HUDEP-2 (cell line): ENCODE measurements at regions not wholly inside any gene's neighbourhood (a gene's known extent, or its start where the extent isn't known, plus 50 kb on each side); places are given as distances from the start of the nearest gene placed in this dataset.
"Not testable (repeated sequence)": the region's sequence is repeated elsewhere in the genome, so short reads cannot be mapped to it uniquely, and the experiment has no call there.

Experiments
- DNase-seq, 76 experiments: peaks; one replicate each; lab custom pipeline; 2025; ENCODE audit not compliant: unreplicated experiment in 76 of 76; lab: John Stamatoyannopoulos, UW

GRCh38 chr15:30688684-30689083 lies 62.8 kb downstream of the ARHGAP11B start:
- DNase-seq, result not testable (repeated sequence)

GRCh38 chr15:30690153-30690552 lies 64.2 kb downstream of the ARHGAP11B start:
- not testable (repeated sequence) for DNase-seq

DNA sequence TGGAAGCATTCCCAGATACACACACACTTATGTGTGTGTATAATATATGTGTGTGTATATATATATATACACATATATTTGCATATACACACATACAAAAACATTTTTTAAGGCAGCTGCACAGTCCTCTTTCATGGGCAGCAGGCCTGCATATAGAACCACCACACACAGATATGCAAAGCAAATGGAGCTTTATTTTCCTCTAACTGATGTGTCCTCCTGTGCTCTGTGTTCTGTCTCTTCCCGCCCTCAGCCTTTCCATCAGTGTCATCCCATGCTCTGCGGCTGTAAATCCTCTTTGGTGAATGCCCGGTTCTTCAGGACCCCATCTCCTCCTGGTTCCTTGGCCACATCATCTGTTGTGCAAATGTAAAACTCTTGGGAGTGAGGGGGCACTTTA lies 69.9 kb downstream of the ARHGAP11B start:
- DNase-seq, result not testable (repeated sequence)

GRCh38 chr15:30696439-30697314 lies 70.7 kb downstream of the ARHGAP11B start:
- not testable (repeated sequence) for DNase-seq

- DNase-seq, result not testable (repeated sequence)
These were observed 71.4 kb downstream of the ARHGAP11B start for GRCh38 chr15:30697315-30697685.

- DNase-seq, result not testable (repeated sequence)
These were observed 74.2 kb downstream of the ARHGAP11B start for GRCh38 chr15:30700006-30700597.

- DNase-seq, result not testable (repeated sequence)
These were observed 82.2 kb downstream of the ARHGAP11B start for GRCh38 chr15:30707976-30708685.

- DNase-seq, result not testable (repeated sequence)
These were observed 82.9 kb downstream of the ARHGAP11B start for GRCh38 chr15:30708809-30709208.

GRCh38 chr15:30718038-30718643 lies 92.2 kb downstream of the ARHGAP11B start:
- DNase-seq, result not testable (repeated sequence)

DNA sequence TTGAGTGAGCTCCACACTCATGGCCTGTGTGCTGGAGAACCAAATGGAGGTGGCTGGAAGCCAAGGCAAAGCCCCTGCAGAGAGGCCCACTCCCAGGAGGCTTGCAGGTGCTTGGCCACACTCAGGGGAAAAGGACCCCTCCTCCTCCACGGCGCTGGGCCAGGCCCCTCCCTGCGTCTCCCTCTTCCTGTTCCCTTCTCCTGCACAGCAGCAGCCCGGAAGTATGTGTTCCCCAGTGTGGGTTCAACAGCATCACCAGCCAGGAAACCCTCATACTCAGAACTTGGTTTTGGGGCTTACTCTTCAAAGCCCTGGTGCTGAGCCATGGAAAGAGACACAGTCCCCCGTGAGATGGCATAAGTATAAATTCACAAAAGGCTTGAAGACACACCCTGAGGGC lies 93.4 kb downstream of the ARHGAP11B start:
- DNase-seq, result not testable (repeated sequence)

- not testable (repeated sequence) for DNase-seq
These were observed 94.9 kb downstream of the ARHGAP11B start for GRCh38 chr15:30720825-30721224.

DNA sequence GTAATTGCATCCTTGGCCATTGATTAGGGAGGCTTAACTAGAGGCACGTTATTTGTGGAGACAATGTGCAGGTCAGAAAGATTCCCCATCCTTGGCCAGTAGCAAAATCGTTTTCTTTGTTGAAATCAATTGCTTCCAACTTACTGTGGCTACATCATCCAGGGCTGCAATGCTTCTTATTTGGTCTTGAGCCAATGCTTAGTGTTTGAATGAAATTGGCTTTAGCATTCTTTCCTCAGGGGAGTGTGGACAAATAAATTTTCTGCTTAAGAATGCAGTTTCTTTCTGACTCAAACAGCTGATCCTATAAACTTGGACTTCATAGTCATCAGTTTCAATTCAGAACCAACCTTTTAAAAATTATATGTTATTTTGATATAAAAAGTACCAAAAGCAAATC lies 95.6 kb downstream of the ARHGAP11B start:
- DNase-seq, result not testable (repeated sequence)

DNA sequence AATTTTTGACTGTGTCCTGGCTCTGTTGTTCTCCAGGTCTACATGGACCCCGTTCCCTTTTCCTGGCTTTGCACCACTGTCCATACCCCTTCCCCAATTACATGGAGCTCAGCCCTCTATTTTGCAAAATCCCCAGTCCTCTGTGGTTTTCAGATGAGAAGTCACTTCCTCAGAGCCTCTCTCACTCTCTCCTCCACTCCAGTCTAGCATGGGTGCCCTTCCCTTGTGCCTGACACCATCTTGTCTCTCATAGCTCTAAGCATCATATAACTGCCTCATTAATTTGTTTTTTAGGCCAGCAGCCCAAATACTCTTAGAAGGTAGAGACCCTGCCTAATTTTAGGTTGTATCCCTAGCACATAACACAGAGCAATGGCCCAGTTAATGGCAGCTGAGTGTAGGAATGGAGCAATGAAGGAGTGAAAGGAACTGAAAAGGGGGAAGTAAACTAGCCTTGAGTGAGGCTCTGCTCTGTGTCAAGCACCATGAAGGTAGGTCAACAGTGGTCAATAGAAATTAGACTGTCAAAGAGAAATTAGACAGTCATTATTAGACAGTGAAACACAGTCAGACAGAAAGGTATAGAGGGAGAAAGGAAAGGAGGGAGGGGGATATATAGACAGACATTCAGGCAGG lies 97.7 kb downstream of the ARHGAP11B start:
- not testable (repeated sequence) for DNase-seq

DNA sequence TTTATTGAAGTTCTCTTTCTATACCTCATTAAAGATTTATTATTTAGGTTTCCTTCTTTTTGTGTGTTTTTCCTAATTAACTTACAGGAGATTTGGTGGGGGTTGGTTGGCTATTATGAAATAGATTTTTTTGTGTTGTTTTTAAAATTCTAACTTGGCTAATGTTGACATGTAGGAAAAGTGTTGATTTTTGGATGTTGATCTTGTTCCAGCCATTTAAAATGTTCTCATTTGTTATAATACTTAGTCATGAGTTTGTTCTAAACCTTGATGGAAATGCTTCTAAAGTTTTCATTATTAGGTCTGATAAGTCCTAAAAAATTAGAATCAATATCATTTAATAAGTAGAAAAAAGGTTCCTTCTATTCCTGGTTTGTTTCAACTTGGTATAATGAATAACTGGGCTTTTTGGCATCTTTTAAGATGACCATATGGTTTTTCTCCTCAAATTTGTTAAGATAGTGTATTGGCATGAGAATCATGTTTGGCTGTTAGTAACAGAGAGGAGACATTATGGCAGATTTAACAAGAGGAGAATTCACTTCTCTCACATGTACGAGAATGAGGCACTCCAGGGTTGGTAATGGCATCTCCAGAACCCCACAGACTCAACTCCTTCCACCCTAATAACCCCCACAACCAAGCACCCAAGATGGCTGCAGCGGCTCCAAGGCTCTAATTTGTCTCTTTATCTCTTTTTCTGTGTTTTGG lies 104.1 kb downstream of the ARHGAP11B start:
- not testable (repeated sequence) for DNase-seq

DNA sequence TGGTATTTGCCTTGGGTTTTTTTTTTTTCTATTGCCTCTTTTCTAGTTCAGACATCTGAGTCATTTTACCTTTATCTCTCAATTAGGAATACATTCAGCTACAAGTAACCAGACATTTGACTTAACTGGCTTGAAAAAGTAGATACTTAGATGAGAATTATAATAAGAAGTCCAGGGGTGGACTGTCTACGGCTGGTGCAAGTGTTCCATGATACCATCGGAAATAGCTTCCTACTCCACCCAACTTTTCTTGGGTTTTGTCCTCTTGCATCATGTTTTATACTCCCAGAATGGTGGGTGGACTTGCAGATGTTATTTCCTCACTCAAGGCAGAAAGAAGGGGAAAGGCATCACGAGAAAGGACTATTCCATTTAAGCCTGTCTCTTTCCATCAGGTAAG lies 104.7 kb downstream of the ARHGAP11B start:
- not testable (repeated sequence) for DNase-seq

GRCh38 chr15:30732100-30732499 lies 106.2 kb downstream of the ARHGAP11B start:
- not testable (repeated sequence) for DNase-seq

GRCh38 chr15:30735884-30736564 lies 110.1 kb downstream of the ARHGAP11B start:
- not testable (repeated sequence) for DNase-seq

DNA sequence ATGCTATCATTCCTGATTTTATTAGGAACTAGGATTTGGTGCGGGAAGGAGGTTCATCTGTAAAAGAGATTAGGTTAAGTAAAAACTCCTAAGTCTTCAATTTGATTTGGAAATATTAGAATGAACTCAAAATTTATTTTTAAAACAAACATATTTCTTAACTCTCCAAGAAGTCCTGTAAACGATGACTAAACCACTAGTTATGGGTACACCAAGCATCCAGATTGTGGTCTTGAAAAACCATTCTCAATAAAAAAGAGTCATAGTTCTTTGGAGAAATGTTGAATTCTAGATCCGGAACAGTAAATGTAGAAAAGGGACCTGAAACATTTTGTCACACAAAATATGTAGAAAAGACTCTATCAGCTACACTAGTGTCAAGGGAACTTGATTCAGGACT lies 116.9 kb downstream of the ARHGAP11B start:
- not testable (repeated sequence) for DNase-seq

DNA sequence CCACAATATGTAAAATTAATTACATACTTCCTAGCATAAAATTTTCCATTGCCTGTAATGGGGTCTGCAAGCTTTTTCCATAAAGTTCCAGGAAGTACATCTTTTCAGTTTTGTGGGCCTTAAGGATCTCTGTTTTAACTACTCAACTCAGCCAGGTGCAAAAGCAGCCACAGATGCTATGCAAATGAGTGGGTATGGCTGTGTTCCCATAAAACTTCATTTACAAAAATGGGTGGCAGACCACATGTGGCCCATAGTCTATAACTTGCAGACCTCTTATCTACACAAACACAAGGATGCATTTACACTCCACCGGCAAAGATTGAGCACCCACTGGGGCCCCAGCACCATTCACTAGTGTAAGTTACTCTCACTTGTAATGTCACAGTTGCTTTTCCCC lies 123.1 kb downstream of the ARHGAP11B start:
- peak in 13 of 76 experiments; percentile 3 to 32 (median 7) for DNase-seq
